Activated naive CD4-positive, alpha-beta T cell treated with anti-CD3 and anti-CD28 coated beads, Interleukin-2, amount 10 ng/mL, durations not matched to agents 7 days and 5 days (primary cell): ENCODE measurements at regions not wholly inside any gene's neighbourhood (a gene's known extent, or its start where the extent isn't known, plus 50 kb on each side); places are given as distances from the start of the nearest gene placed in this dataset.

Experiments
- CTCF ChIA-PET: fragments of 350-600 bp; sonication (Branson Sonifier 250); formaldehyde crosslinking; loops from one replicate; lab custom pipeline; 2021; ENCODE audit warnings: antibody characterized with exemption; lab: Charles Lee
- DNase-seq: peaks from one replicate; pipeline ENCODE4 v3.0.0-alpha.2; 2020
- H3K27ac Mint-ChIP-seq: one replicate; pipeline ENCODE4 v1.8.0; 2021; ENCODE audit warnings: mild to moderate bottlenecking, moderate library complexity, mixed read lengths
- H3K27me3 Mint-ChIP-seq: one replicate; pipeline ENCODE4 v1.8.0; 2021; ENCODE audit warnings: mild to moderate bottlenecking, mixed read lengths
- H3K36me3 Mint-ChIP-seq: one replicate; pipeline ENCODE4 v1.8.0; 2021; ENCODE audit warnings: mixed read lengths
- H3K4me1 Mint-ChIP-seq: one replicate; pipeline ENCODE4 v1.8.0; 2021; ENCODE audit warnings: mixed read lengths
- H3K4me3 Mint-ChIP-seq: one replicate; pipeline ENCODE4 v1.8.0; 2021; ENCODE audit warnings: mild to moderate bottlenecking, moderate library complexity, mixed read lengths
- H3K9me3 Mint-ChIP-seq: one replicate; pipeline ENCODE4 v1.8.0; 2021; ENCODE audit warnings: mixed read lengths

GRCh38 chr7:46942574-46942973 lies 639.3 kb downstream of the TNS3 start:
- no peaks in the 10 kb centered on the region for H3K4me1 Mint-ChIP-seq
- H3K27me3 Mint-ChIP-seq: no peaks in the 10 kb centered on the region
- no peak overlapping the region for H3K4me3 Mint-ChIP-seq
- H3K27ac Mint-ChIP-seq: no peak overlapping the region
- CTCF ChIA-PET: no interaction called here
- DNase-seq: no peak
- peaks cover 4% of the 10 kb centered on the region for H3K9me3 Mint-ChIP-seq
- no peaks in the 10 kb centered on the region for H3K36me3 Mint-ChIP-seq

- no peaks in the 10 kb centered on the region for H3K4me1 Mint-ChIP-seq
- H3K27me3 Mint-ChIP-seq: no peaks in the 10 kb centered on the region
- DNase-seq: no peak
- H3K4me3 Mint-ChIP-seq: no peak overlapping the region
- no peaks in the 10 kb centered on the region for H3K36me3 Mint-ChIP-seq
- peaks cover 8% of the 10 kb centered on the region for H3K9me3 Mint-ChIP-seq
- CTCF ChIA-PET: no interaction called here
- H3K27ac Mint-ChIP-seq: no peak overlapping the region
Observed at GRCh38 chr7:46940178-46940577, 641.7 kb downstream of the TNS3 start.

- Mint-ChIP-seq H3K27me3 (no peaks in the 10 kb centered on the region), H3K9me3 (peaks cover 8% of the 10 kb centered on the region), H3K4me3 (no peak overlapping the region), H3K4me1 (no peaks in the 10 kb centered on the region), H3K27ac (peak overlapping the region; percentile 2), H3K36me3 (no peaks in the 10 kb centered on the region)
- no peak for DNase-seq
- CTCF ChIA-PET: no interaction called here
Observed at GRCh38 chr7:46939558-46939957, 642.4 kb downstream of the TNS3 start.

GRCh38 chr7:46939089-46939488 lies 642.8 kb downstream of the TNS3 start:
- H3K4me1 Mint-ChIP-seq: no peaks in the 10 kb centered on the region
- no peaks in the 10 kb centered on the region for H3K36me3 Mint-ChIP-seq
- no peak for DNase-seq
- CTCF ChIA-PET: no interaction called here
- no peaks in the 10 kb centered on the region for H3K27me3 Mint-ChIP-seq
- H3K27ac Mint-ChIP-seq: no peak overlapping the region
- H3K9me3 Mint-ChIP-seq: peaks cover 8% of the 10 kb centered on the region
- H3K4me3 Mint-ChIP-seq: no peak overlapping the region

GRCh38 chr7:46937826-46938225 lies 644.1 kb downstream of the TNS3 start:
- no peaks in the 10 kb centered on the region for H3K4me1 Mint-ChIP-seq
- no peak overlapping the region for H3K4me3 Mint-ChIP-seq
- CTCF ChIA-PET: no interaction called here
- no peaks in the 10 kb centered on the region for H3K27me3 Mint-ChIP-seq
- H3K36me3 Mint-ChIP-seq: no peaks in the 10 kb centered on the region
- no peak overlapping the region for H3K27ac Mint-ChIP-seq
- H3K9me3 Mint-ChIP-seq: peaks cover 8% of the 10 kb centered on the region
- no peak for DNase-seq

- no peak overlapping the region for H3K27ac Mint-ChIP-seq
- DNase-seq: no peak
- H3K9me3 Mint-ChIP-seq: peaks cover 11% of the 10 kb centered on the region
- H3K36me3 Mint-ChIP-seq: no peaks in the 10 kb centered on the region
- no peak overlapping the region for H3K4me3 Mint-ChIP-seq
- no peaks in the 10 kb centered on the region for H3K27me3 Mint-ChIP-seq
- no peaks in the 10 kb centered on the region for H3K4me1 Mint-ChIP-seq
- CTCF ChIA-PET: no interaction called here
Observed at GRCh38 chr7:46934198-46934825, 647.6 kb downstream of the TNS3 start.

- no peaks in the 10 kb centered on the region for H3K27me3 Mint-ChIP-seq
- no peak overlapping the region for H3K27ac Mint-ChIP-seq
- no peak overlapping the region for H3K4me3 Mint-ChIP-seq
- CTCF ChIA-PET: no interaction called here
- no peak for DNase-seq
- H3K9me3 Mint-ChIP-seq: peaks cover 11% of the 10 kb centered on the region
- H3K4me1 Mint-ChIP-seq: no peaks in the 10 kb centered on the region
- H3K36me3 Mint-ChIP-seq: no peaks in the 10 kb centered on the region
Observed at GRCh38 chr7:46933596-46933995, 648.3 kb downstream of the TNS3 start.

GRCh38 chr7:46932676-46933424 lies 649.1 kb downstream of the TNS3 start:
- H3K36me3 Mint-ChIP-seq: no peaks in the 10 kb centered on the region
- peaks cover 7% of the 10 kb centered on the region for H3K9me3 Mint-ChIP-seq
- H3K4me1 Mint-ChIP-seq: no peaks in the 10 kb centered on the region
- H3K27me3 Mint-ChIP-seq: no peaks in the 10 kb centered on the region
- no peak for DNase-seq
- no peak overlapping the region for H3K4me3 Mint-ChIP-seq
- H3K27ac Mint-ChIP-seq: no peak overlapping the region
- CTCF ChIA-PET: no interaction called here

- CTCF ChIA-PET: no interaction called here
Observed at GRCh38 chr7:46932306-46932675, 649.6 kb downstream of the TNS3 start.

GRCh38 chr7:46930366-46930765 lies 651.5 kb downstream of the TNS3 start:
- Mint-ChIP-seq H3K27me3 (no peaks in the 10 kb centered on the region), H3K36me3 (no peaks in the 10 kb centered on the region), H3K27ac (no peak overlapping the region), H3K4me1 (no peaks in the 10 kb centered on the region), H3K9me3 (peaks cover 3% of the 10 kb centered on the region), H3K4me3 (no peak overlapping the region)
- CTCF ChIA-PET: no interaction called here
- no peak for DNase-seq

More at GRCh38 chr7:46932306-46932675, 649.6 kb downstream of the TNS3 start:
- Mint-ChIP-seq H3K27ac (no peak overlapping the region), H3K4me1 (no peaks in the 10 kb centered on the region), H3K4me3 (no peak overlapping the region), H3K36me3 (no peaks in the 10 kb centered on the region), H3K9me3 (peaks cover 7% of the 10 kb centered on the region), H3K27me3 (no peaks in the 10 kb centered on the region)
- no peak for DNase-seq

- Mint-ChIP-seq H3K36me3 (no peaks in the 10 kb centered on the region), H3K4me1 (no peaks in the 10 kb centered on the region), H3K27ac (no peak overlapping the region), H3K4me3 (no peak overlapping the region), H3K27me3 (no peaks in the 10 kb centered on the region), H3K9me3 (peaks cover 3% of the 10 kb centered on the region)
- DNase-seq: no peak
- CTCF ChIA-PET: no interaction called here
Observed at GRCh38 chr7:46929359-46929758, 652.6 kb downstream of the TNS3 start.

GRCh38 chr7:46928719-46929118 lies 653.2 kb downstream of the TNS3 start:
- Mint-ChIP-seq H3K36me3 (no peaks in the 10 kb centered on the region), H3K4me1 (no peaks in the 10 kb centered on the region), H3K9me3 (peaks cover 3% of the 10 kb centered on the region), H3K4me3 (no peak overlapping the region), H3K27ac (no peak overlapping the region), H3K27me3 (no peaks in the 10 kb centered on the region)
- CTCF ChIA-PET: no interaction called here
- DNase-seq: no peak

- H3K27ac Mint-ChIP-seq: no peak overlapping the region
- DNase-seq: no peak
- no peaks in the 10 kb centered on the region for H3K4me1 Mint-ChIP-seq
- CTCF ChIA-PET: no interaction called here
- H3K9me3 Mint-ChIP-seq: peaks cover 3% of the 10 kb centered on the region
- H3K36me3 Mint-ChIP-seq: no peaks in the 10 kb centered on the region
- H3K27me3 Mint-ChIP-seq: no peaks in the 10 kb centered on the region
- H3K4me3 Mint-ChIP-seq: no peak overlapping the region
Observed at GRCh38 chr7:46927131-46927810, 654.6 kb downstream of the TNS3 start.

GRCh38 chr7:46916581-46916980 lies 665.3 kb downstream of the TNS3 start:
- no peak overlapping the region for H3K4me3 Mint-ChIP-seq
- H3K36me3 Mint-ChIP-seq: no peaks in the 10 kb centered on the region
- no peaks in the 10 kb centered on the region for H3K4me1 Mint-ChIP-seq
- CTCF ChIA-PET: no interaction called here
- no peak for DNase-seq
- H3K27me3 Mint-ChIP-seq: no peaks in the 10 kb centered on the region
- H3K9me3 Mint-ChIP-seq: no peaks in the 10 kb centered on the region
- no peak overlapping the region for H3K27ac Mint-ChIP-seq

GRCh38 chr7:46912692-46913091 lies 669.2 kb downstream of the TNS3 start:
- Mint-ChIP-seq H3K27ac (no peak overlapping the region), H3K4me1 (no peaks in the 10 kb centered on the region), H3K4me3 (no peak overlapping the region), H3K36me3 (no peaks in the 10 kb centered on the region), H3K9me3 (peaks cover 3% of the 10 kb centered on the region), H3K27me3 (no peaks in the 10 kb centered on the region)
- CTCF ChIA-PET: no interaction called here
- DNase-seq: no peak
